Kidney (tissue), 13 donors: ENCODE measurements at regions not wholly inside any gene's neighbourhood (a gene's known extent, or its start where the extent isn't known, plus 50 kb on each side); places are given as distances from the start of the nearest gene placed in this dataset.

Experiments
- DNase-seq, 5 donors: peaks; one replicate each; pipeline ENCODE4 v3.0.0-alpha.2; 2013 to 2020
- FAIRE-seq: peaks from 2 replicates; lab custom pipeline; 2012; peaks lifted over from hg19 to GRCh38; lab: Jason Lieb, UNC
- H3K27ac ChIP-seq, 2 donors: one replicate each; pipeline ENCODE4 v1.7.0; 2013; ENCODE audit warnings: low read depth in 2 of 2, low read length in 2 of 2, inconsistent platforms in 1 of 2
- H3K27me3 ChIP-seq: one replicate; pipeline ENCODE4 v1.7.1; 2013; ENCODE audit warnings: low read length, inconsistent platforms; ENCODE audit not compliant: control insufficient read depth, insufficient read depth
- H3K36me3 ChIP-seq, 3 donors: one replicate each; pipeline versions ENCODE4 v1.7.0 to v1.7.1; 2013; ENCODE audit warnings: low read length in 3 of 3, control low read depth in 1 of 3, inconsistent platforms in 1 of 3; ENCODE audit not compliant: insufficient read depth in 3 of 3, control insufficient read depth in 2 of 3
- H3K4me1 ChIP-seq, 3 donors: one replicate each; pipeline versions ENCODE4 v1.7.0 to v1.7.1; 2013; ENCODE audit warnings: low read length in 3 of 3, inconsistent platforms in 1 of 3, low read depth in 1 of 3; ENCODE audit not compliant: control insufficient read depth in 2 of 3, insufficient read depth in 2 of 3
- H3K4me3 ChIP-seq, 3 donors: one replicate each; pipeline versions ENCODE4 v1.7.0 to v1.8.1; 2013; ENCODE audit warnings: low read length in 3 of 3, control low read depth in 1 of 3, inconsistent platforms in 1 of 3
- H3K9ac ChIP-seq, 3 donors: one replicate each; pipeline versions ENCODE4 v1.7.0 to v1.7.1; 2013; ENCODE audit warnings: low read length in 3 of 3, control low read depth in 1 of 3, inconsistent platforms in 1 of 3
- H3K9me3 ChIP-seq, 3 donors: one replicate each; pipeline versions ENCODE4 v1.7.0 to v1.7.1; 2013; ENCODE audit warnings: low read length in 3 of 3, control low read depth in 1 of 3, inconsistent platforms in 1 of 3; ENCODE audit not compliant: control insufficient read depth in 2 of 3, insufficient read depth in 1 of 3
- CTCF ChIP-seq: IDR thresholded peaks from 3 replicates; pipeline ENCODE4 v1.5.1; 2012; ENCODE audit warnings: mild to moderate bottlenecking, moderate library complexity, borderline replicate concordance; ENCODE audit not compliant: insufficient read depth; ENCODE audit errors: extremely low read depth
- intact Hi-C: fragments of 100-400 bp; cut with DNase I; formaldehyde crosslinking; loops from one replicate; pipeline ENCODE4 v1.11.1; 2022
- donor health status: control.
- donor health status: control.
- donor health status: control.
- donor health status: control.
- donor health status: control.
- donor health status: DM: yes; HTN: yes; CAD: no.
- donor health status: Normal renal cell carcinoma (clear cell type).

GRCh38 chr6:90818163-90818562 is 231.3 kb upstream of the MAP3K7 start:
- FAIRE-seq (no peak), DNase-seq (peak in 1 of 5 donors; percentile 17)
- no peak for TF ChIP-seq CTCF

GRCh38 chr6:90816764-90817163 is 229.9 kb upstream of the MAP3K7 start:
- Histone ChIP-seq H3K4me3 (no peak overlapping the region), H3K27me3 (no peaks in the 10 kb centered on the region), H3K9me3 (no peaks in the 10 kb centered on the region), H3K36me3 (no peaks in the 10 kb centered on the region), H3K27ac (no peak overlapping the region), H3K4me1 (no peaks in the 10 kb centered on the region), H3K9ac (no peak overlapping the region)
- intact Hi-C loops = no loop called here
- no peak for FAIRE-seq
- TF ChIP-seq CTCF = no peak
- no peak for DNase-seq

More at GRCh38 chr6:90818163-90818562, 231.3 kb upstream of the MAP3K7 start:
- H3K4me3 ChIP-seq = no peak overlapping the region
- H3K27ac ChIP-seq = no peak overlapping the region
- intact Hi-C loops = no loop called here
- H3K27me3 ChIP-seq = no peaks in the 10 kb centered on the region
- H3K9ac ChIP-seq = no peak overlapping the region
- no peaks in the 10 kb centered on the region for H3K36me3 ChIP-seq
- H3K4me1 ChIP-seq = no peaks in the 10 kb centered on the region
- no peaks in the 10 kb centered on the region for H3K9me3 ChIP-seq

GRCh38 chr6:90811596-90812226 is 224.8 kb upstream of the MAP3K7 start:
- TF ChIP-seq CTCF = no peak
- Histone ChIP-seq H3K4me1 (no peaks in the 10 kb centered on the region), H3K36me3 (no peaks in the 10 kb centered on the region), H3K9ac (no peak overlapping the region), H3K27me3 (no peaks in the 10 kb centered on the region), H3K27ac (no peak overlapping the region), H3K4me3 (no peak overlapping the region), H3K9me3 (no peaks in the 10 kb centered on the region)
- intact Hi-C loops = no loop called here
- DNase-seq (peak in 2 of 5 donors; percentile 30 to 32), FAIRE-seq (no peak)

- Histone ChIP-seq H3K4me3 (no peak overlapping the region), H3K27me3 (no peaks in the 10 kb centered on the region), H3K27ac (no peak overlapping the region), H3K9ac (no peak overlapping the region), H3K4me1 (no peaks in the 10 kb centered on the region), H3K9me3 (no peaks in the 10 kb centered on the region), H3K36me3 (no peaks in the 10 kb centered on the region)
- FAIRE-seq (no peak), DNase-seq (no peak)
- no peak for TF ChIP-seq CTCF
- intact Hi-C loops = no loop called here
Measured at GRCh38 chr6:90809035-90809434, 222.2 kb upstream of the MAP3K7 start.
